GM19240 (cell line): ENCODE measurements at regions not wholly inside any gene's neighbourhood (a gene's known extent, or its start where the extent isn't known, plus 50 kb on each side); places are given as distances from the start of the nearest gene placed in this dataset.

ENCODE experiments used
- DNase-seq: peaks from one replicate; pipeline ENCODE4 v3.0.0; 2011; ENCODE audit warnings: low spot score; ENCODE audit not compliant: insufficient read length

- DNase-seq, result no peak
Measured at GRCh38 chr3:15942936-15943335, 145.2 kb upstream of the ANKRD28 start.

- no peak for DNase-seq
Measured at GRCh38 chr3:15948388-15948787, 150.6 kb upstream of the ANKRD28 start.

GRCh38 chr3:15952543-15953175 lies 154.9 kb upstream of the ANKRD28 start:
- DNase-seq, result no peak

GRCh38 chr3:15953841-15954240 lies 156.1 kb upstream of the ANKRD28 start:
- no peak for DNase-seq

GRCh38 chr3:15955968-15956367 lies 158.2 kb upstream of the ANKRD28 start:
- DNase-seq, result no peak

- DNase-seq, result no peak
Measured at GRCh38 chr3:15958692-15959433, 161.1 kb upstream of the ANKRD28 start.

- no peak for DNase-seq
Measured at GRCh38 chr3:15959434-15959811, 161.6 kb upstream of the ANKRD28 start.

- no peak for DNase-seq
Measured at GRCh38 chr3:15964605-15965442, 167.0 kb upstream of the ANKRD28 start.

GRCh38 chr3:15967577-15967976 lies 169.8 kb upstream of the ANKRD28 start:
- DNase-seq, result no peak

- DNase-seq, result no peak
Measured at GRCh38 chr3:15969874-15970640, 172.3 kb upstream of the ANKRD28 start.

GRCh38 chr3:15973414-15973813 lies 175.6 kb upstream of the ANKRD28 start:
- DNase-seq, result no peak

GRCh38 chr3:15973940-15974339 lies 176.2 kb upstream of the ANKRD28 start:
- DNase-seq, result no peak

GRCh38 chr3:15974647-15975046 lies 176.9 kb upstream of the ANKRD28 start:
- DNase-seq, result no peak

- DNase-seq, result no peak
Measured at GRCh38 chr3:15976524-15976923, 178.7 kb upstream of the ANKRD28 start.

- no peak for DNase-seq
Measured at GRCh38 chr3:15977090-15977489, 179.3 kb upstream of the ANKRD28 start.

- DNase-seq, result no peak
Measured at GRCh38 chr3:15977598-15978232, 179.9 kb upstream of the ANKRD28 start.

GRCh38 chr3:15978801-15979200 lies 181.0 kb upstream of the ANKRD28 start:
- DNase-seq, result no peak

- no peak for DNase-seq
Measured at GRCh38 chr3:15979495-15979894, 181.7 kb upstream of the ANKRD28 start.

- no peak for DNase-seq
Measured at GRCh38 chr3:15979900-15980299, 182.1 kb upstream of the ANKRD28 start.

GRCh38 chr3:15982243-15982642 lies 184.5 kb upstream of the ANKRD28 start:
- DNase-seq, result no peak

GRCh38 chr3:15982667-15983196 lies 185.0 kb upstream of the ANKRD28 start:
- no peak for DNase-seq
